Stimulated activated CD4-positive, alpha-beta T cell treated with anti-CD3 and anti-CD28 coated beads, TNF-alpha, amount 100 ng/mL, for 24 hours (primary cell): ENCODE measurements at regions not wholly inside any gene's neighbourhood (a gene's known extent, or its start where the extent isn't known, plus 50 kb on each side); places are given as distances from the start of the nearest gene placed in this dataset.
"Not testable (repeated sequence)": the region's sequence is repeated elsewhere in the genome, so short reads cannot be mapped to it uniquely, and the experiment has no call there.

Experiments used
- DNase-seq, 3 experiments: peaks; one replicate each; pipeline ENCODE4 v3.0.0-alpha.2; 2020; ENCODE audit warnings: low read depth in 3 of 3

- DNase-seq: no peak
These were observed 105.4 kb upstream of the MRPS22 start for GRCh38 chr3:139238281-139239030.

- DNase-seq: no peak
These were observed 104.3 kb upstream of the MRPS22 start for GRCh38 chr3:139239550-139239949.

GRCh38 chr3:139241783-139242182, 102.0 kb upstream of the MRPS22 start:
- DNase-seq: no peak

GRCh38 chr3:139243710-139244109, 100.1 kb upstream of the MRPS22 start:
- no peak for DNase-seq

GRCh38 chr3:139248593-139249255, 95.1 kb upstream of the MRPS22 start:
- DNase-seq: no peak

- no peak for DNase-seq
These were observed 92.3 kb upstream of the MRPS22 start for GRCh38 chr3:139251529-139251928.

- DNase-seq: no peak
These were observed 91.1 kb upstream of the MRPS22 start for GRCh38 chr3:139252719-139253118.

GRCh38 chr3:139258276-139258675, 85.5 kb upstream of the MRPS22 start:
- no peak for DNase-seq

- DNase-seq: no peak
These were observed 84.4 kb upstream of the MRPS22 start for GRCh38 chr3:139259398-139259797.

- DNase-seq: no peak
These were observed 83.8 kb upstream of the MRPS22 start for GRCh38 chr3:139260041-139260486.

GRCh38 chr3:139260793-139261736, 82.8 kb upstream of the MRPS22 start:
- DNase-seq: no peak

GRCh38 chr3:139261754-139262586, 81.8 kb upstream of the MRPS22 start:
- DNase-seq: no peak

- DNase-seq: no peak
These were observed 80.0 kb upstream of the MRPS22 start for GRCh38 chr3:139263798-139264197.

GRCh38 chr3:139264375-139264774, 79.4 kb upstream of the MRPS22 start:
- DNase-seq: no peak

- DNase-seq: no peak
These were observed 78.4 kb upstream of the MRPS22 start for GRCh38 chr3:139265131-139266016.

- no peak for DNase-seq
These were observed 76.2 kb upstream of the MRPS22 start for GRCh38 chr3:139267300-139268246.

- DNase-seq: no peak
These were observed 73.8 kb upstream of the MRPS22 start for GRCh38 chr3:139269984-139270383.

GRCh38 chr3:139270652-139271051, 73.2 kb upstream of the MRPS22 start:
- DNase-seq: not testable (repeated sequence)

- no peak for DNase-seq
These were observed 63.7 kb upstream of the MRPS22 start for GRCh38 chr3:139280027-139280671.
